GM12878 (cell line): ENCODE measurements at regions not wholly inside any gene's neighbourhood (a gene's known extent, or its start where the extent isn't known, plus 50 kb on each side); places are given as distances from the start of the nearest gene placed in this dataset.

ENCODE experiments used
- ATAC-seq: fragments of 200-7000 bp; cut with Tn5 transposase; 3 replicates; pipeline ENCODE4 v1.9.1; 2020; ENCODE audit warnings: mild to moderate bottlenecking, moderate library complexity
- BruUV-seq: library from RNA; stranded (reverse); fragments of 400-500 nt; replicated peaks from 2 replicates; lab custom pipeline; 2021; lab: Mats Ljungman, UMichigan
- CTCF ChIA-PET: fragments of 300-600 bp; sonication (Branson Sonifier 250); formaldehyde crosslinking; extraction: SDS; loops from one replicate; lab custom pipeline; 2021; ENCODE audit warnings: inconsistent platforms; lab: Yijun Ruan, JAX
- POLR2A ChIA-PET: fragments of 350-600 bp; formaldehyde crosslinking; extraction: SDS; loops from one replicate; lab custom pipeline; 2021; ENCODE audit warnings: inconsistent platforms; lab: Charles Lee
- RAD21 ChIA-PET: fragments of 300-600 bp; sonication (Branson Sonifier 250); formaldehyde crosslinking; loops from one replicate; lab custom pipeline; 2023; ENCODE audit warnings: antibody characterized with exemption; ENCODE audit not compliant: unreplicated experiment; lab: Charles Lee
- SMC1A ChIA-PET: fragments of 300-600 bp; sonication (Branson Sonifier 250); formaldehyde crosslinking; loops from one replicate; lab custom pipeline; 2023; ENCODE audit not compliant: unreplicated experiment, uncharacterized antibody; lab: Charles Lee
- DNase-seq: peaks from one replicate; pipeline ENCODE4 v3.0.0-alpha.2; 2011; ENCODE audit warnings: low read depth, low spot score
- FAIRE-seq: peaks from 3 replicates; lab custom pipeline; 2011; peaks lifted over from hg19 to GRCh38; lab: Jason Lieb, UNC
- H2AFZ ChIP-seq: 2 replicates; pipeline ENCODE4 v1.6.0; 2011; ENCODE audit warnings: low read depth, low read length, control low read depth; ENCODE audit not compliant: control insufficient read depth
- H3K27ac ChIP-seq: 2 replicates; pipeline ENCODE4 v1.5.1; 2011; ENCODE audit warnings: control low read depth; ENCODE audit not compliant: control insufficient read depth, insufficient read depth
- H3K27me3 ChIP-seq, 2 experiments: replicated peaks in 1 of 2; 2 replicates each; pipeline versions ENCODE4 v1.6.0 to v1.6.1; 2011; ENCODE audit warnings: low read length in 1 of 2; ENCODE audit not compliant: control insufficient read depth in 2 of 2, insufficient read depth in 2 of 2
- H3K36me3 ChIP-seq, 2 experiments: 2 replicates each; pipeline ENCODE4 v1.5.1; 2011; ENCODE audit warnings: low read length in 1 of 2; ENCODE audit not compliant: control insufficient read depth in 2 of 2, insufficient read depth in 2 of 2
- H3K4me1 ChIP-seq: 2 replicates; pipeline ENCODE4 v1.6.1; 2011; ENCODE audit warnings: mild to moderate bottlenecking, low read length, moderate library complexity, mixed read lengths; ENCODE audit not compliant: control insufficient read depth, insufficient read depth
- H3K4me2 ChIP-seq: 2 replicates; pipeline ENCODE4 v1.6.0; 2011; ENCODE audit warnings: control low read depth; ENCODE audit not compliant: control insufficient read depth, insufficient read depth
- H3K4me3 ChIP-seq: fragments of 200-600 bp; sonication (generic); 2 replicates; pipeline ENCODE4 v1.5.1; 2016
- H3K79me2 ChIP-seq: 2 replicates; pipeline ENCODE4 v1.6.0; 2011; ENCODE audit warnings: low read length; ENCODE audit not compliant: control insufficient read depth, insufficient read depth
- H3K9ac ChIP-seq: 2 replicates; pipeline ENCODE4 v1.8.0; 2011; ENCODE audit warnings: low read length, control low read depth, mixed read lengths; ENCODE audit not compliant: control insufficient read depth, insufficient read depth
- H3K9me3 ChIP-seq: replicated peaks from 3 replicates; pipeline ENCODE4 v1.5.1; 2011; ENCODE audit warnings: mild to moderate bottlenecking, low read length; ENCODE audit not compliant: control insufficient read depth, insufficient read depth
- H4K20me1 ChIP-seq: 2 replicates; pipeline ENCODE4 v1.6.0; 2011; ENCODE audit not compliant: control insufficient read depth, insufficient read depth
- PRDM15 ChIP-seq: fragments of 450-650 bp; formaldehyde crosslinking; IDR thresholded peaks from 2 replicates; pipeline ENCODE4 v1.4.0; 2020; ENCODE audit warnings: mild to moderate bottlenecking, moderate library complexity
- SIX5 ChIP-seq: IDR thresholded peaks from 2 replicates; pipeline ENCODE4 v1.6.1; 2011; ENCODE audit warnings: mild to moderate bottlenecking, low read depth, low read length, moderate library complexity; ENCODE audit not compliant: severe bottlenecking
- WGBS: methylation state at CpG from one replicate; pipeline ENCODE4 v1.1.6; 2016; ENCODE audit warnings: low lambda C conversion rate; ENCODE audit not compliant: insufficient replicate concordance, insufficient coverage; ENCODE audit errors: missing lambda C conversion rate; 5-methylcytosine and 5-hydroxymethylcytosine counted together
- in situ Hi-C: fragments of 300-500 bp; cut with MboI; formaldehyde crosslinking; loops from 9 replicates; pipeline ENCODE4 v1.14.3; 2018; ENCODE audit warnings: mixed read lengths
- intact Hi-C: fragments of 100-400 bp; cut with micrococcal nuclease; formaldehyde crosslinking; loops from one replicate; pipeline ENCODE4 v1.14.2; 2022; ENCODE audit not compliant: unreplicated experiment

- no peaks in the 10 kb centered on the region for H4K20me1 ChIP-seq
- no peak overlapping the region for H3K4me2 ChIP-seq
- DNase-seq (no peak), FAIRE-seq (no peak), ATAC-seq (peak; percentile 42; the same call in 2 of the 3 replicates)
- WGBS = 0% methylated on average over 2 of the region's 2 CpGs
- ChIA-PET RAD21 (no interaction called here), CTCF (interaction anchor here (1.0 kb wide), 1 partner anchor 11 kb away, joined by 3 read pairs; no protein-coding TSS in a partner anchor), POLR2A (no interaction called here), SMC1A (interaction anchor here (0.9 kb wide), 1 partner anchor 88 kb away, joined by 3 read pairs; no protein-coding TSS in a partner anchor)
- H3K27me3 ChIP-seq = no peaks in the 10 kb centered on the region
- no peak overlapping the region for H3K4me3 ChIP-seq
- no peak overlapping the region for H3K9ac ChIP-seq
- intact Hi-C loops = no loop called here
- H3K79me2 ChIP-seq = no peaks in the 10 kb centered on the region
- no TSS peak for BruUV-seq
- no peaks in the 10 kb centered on the region for H3K36me3 ChIP-seq
- in situ Hi-C loops = no loop called here
- no peaks in the 10 kb centered on the region for H3K4me1 ChIP-seq
- no peak overlapping the region for H3K27ac ChIP-seq
- TF ChIP-seq PRDM15 (no peak), SIX5 (no peak)
- no peak overlapping the region for H2AFZ ChIP-seq
- no peaks in the 10 kb centered on the region for H3K9me3 ChIP-seq
These were observed 151.2 kb upstream of the KRR1 start for GRCh38 chr12:75662511-75663159.
